ENCODE measurements at regions not wholly inside any gene's neighbourhood (a gene's known extent, or its start where the extent isn't known, plus 50 kb on each side); places are given as distances from the start of the nearest gene placed in this dataset.

DNA sequence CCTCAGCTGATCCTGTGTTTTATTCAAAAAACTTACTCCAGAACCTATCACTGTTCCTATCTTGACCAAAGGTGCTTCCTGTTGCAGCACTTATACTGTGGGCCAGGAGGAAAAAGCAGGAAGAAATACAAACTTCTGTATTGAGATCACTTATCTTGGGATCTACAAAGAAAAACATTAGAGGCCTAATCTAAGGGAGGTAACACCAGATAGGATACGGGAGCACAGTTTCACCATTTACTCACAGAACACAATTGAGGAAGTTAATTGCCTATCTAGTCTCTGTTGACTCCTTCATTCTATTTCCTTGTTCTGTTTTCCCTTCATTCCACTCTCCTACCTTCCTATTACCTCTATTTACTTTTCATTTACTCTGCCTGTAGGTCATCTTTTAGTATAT is 287.2 kb upstream of the LINC00305 start:
- DNase-seq: no peak
- Histone ChIP-seq H3K27me3 (no peaks in the 10 kb centered on the region), H3K4me1 (no peaks in the 10 kb centered on the region), H3K36me3 (replicated peaks in 1 of 2; ENCODE audit: insufficient read depth in 1 of 2, low read depth in 2 of 2) (no peaks in the 10 kb centered on the region), H3K4me3 (no peak overlapping the region), H3K27ac (no peak overlapping the region), H3K9me3 (no peaks in the 10 kb centered on the region)
- ATAC-seq: no peak
- intact Hi-C loops (cut with DNase I): no loop called here
- TF ChIP-seq, protein P1, sequence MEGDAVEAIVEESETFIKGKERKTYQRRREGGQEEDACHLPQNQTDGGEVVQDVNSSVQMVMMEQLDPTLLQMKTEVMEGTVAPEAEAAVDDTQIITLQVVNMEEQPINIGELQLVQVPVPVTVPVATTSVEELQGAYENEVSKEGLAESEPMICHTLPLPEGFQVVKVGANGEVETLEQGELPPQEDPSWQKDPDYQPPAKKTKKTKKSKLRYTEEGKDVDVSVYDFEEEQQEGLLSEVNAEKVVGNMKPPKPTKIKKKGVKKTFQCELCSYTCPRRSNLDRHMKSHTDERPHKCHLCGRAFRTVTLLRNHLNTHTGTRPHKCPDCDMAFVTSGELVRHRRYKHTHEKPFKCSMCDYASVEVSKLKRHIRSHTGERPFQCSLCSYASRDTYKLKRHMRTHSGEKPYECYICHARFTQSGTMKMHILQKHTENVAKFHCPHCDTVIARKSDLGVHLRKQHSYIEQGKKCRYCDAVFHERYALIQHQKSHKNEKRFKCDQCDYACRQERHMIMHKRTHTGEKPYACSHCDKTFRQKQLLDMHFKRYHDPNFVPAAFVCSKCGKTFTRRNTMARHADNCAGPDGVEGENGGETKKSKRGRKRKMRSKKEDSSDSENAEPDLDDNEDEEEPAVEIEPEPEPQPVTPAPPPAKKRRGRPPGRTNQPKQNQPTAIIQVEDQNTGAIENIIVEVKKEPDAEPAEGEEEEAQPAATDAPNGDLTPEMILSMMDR (IDR thresholded peaks at IDR 0.05): no peak
- no peak for TF ChIP-seq POLR2A (IDR thresholded peaks at IDR 0.05)
- 42 to 57% methylated on average over 1 of the region's 1 CpG for WGBS, 2 donors

DNA sequence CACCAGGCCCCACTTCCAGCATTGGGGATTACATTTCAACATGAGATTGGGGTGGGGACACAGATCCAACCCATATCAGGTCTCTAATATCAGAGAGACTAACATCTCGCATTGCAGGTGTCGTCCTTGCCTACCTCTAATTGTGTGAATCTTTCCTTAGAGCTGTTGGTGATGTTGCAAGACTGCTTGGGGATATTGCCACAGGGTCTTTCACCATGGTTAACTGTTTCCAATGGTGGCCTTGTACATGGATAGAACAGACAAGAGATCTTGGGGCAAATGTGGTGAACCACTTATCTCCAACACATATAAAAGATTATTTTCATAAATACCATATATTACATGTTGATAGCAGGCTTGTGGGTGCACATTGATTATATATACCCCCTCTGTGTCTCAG is 270.3 kb upstream of the LINC00305 start:
- WGBS, 2 donors: 54 to 71% methylated on average over 2 of the region's 2 CpGs
- Histone ChIP-seq H3K36me3 (replicated peaks in 1 of 2; ENCODE audit: insufficient read depth in 1 of 2, low read depth in 2 of 2) (no peaks in the 10 kb centered on the region), H3K9me3 (no peaks in the 10 kb centered on the region), H3K27me3 (no peaks in the 10 kb centered on the region), H3K27ac (no peak overlapping the region), H3K4me3 (no peak overlapping the region), H3K4me1 (no peaks in the 10 kb centered on the region)
- TF ChIP-seq, protein P1 (IDR thresholded peaks at IDR 0.05): no peak
- no peak for TF ChIP-seq POLR2A (IDR thresholded peaks at IDR 0.05)
- intact Hi-C loops (cut with DNase I): no loop called here
- ATAC-seq (no peak), DNase-seq (no peak)

DNA sequence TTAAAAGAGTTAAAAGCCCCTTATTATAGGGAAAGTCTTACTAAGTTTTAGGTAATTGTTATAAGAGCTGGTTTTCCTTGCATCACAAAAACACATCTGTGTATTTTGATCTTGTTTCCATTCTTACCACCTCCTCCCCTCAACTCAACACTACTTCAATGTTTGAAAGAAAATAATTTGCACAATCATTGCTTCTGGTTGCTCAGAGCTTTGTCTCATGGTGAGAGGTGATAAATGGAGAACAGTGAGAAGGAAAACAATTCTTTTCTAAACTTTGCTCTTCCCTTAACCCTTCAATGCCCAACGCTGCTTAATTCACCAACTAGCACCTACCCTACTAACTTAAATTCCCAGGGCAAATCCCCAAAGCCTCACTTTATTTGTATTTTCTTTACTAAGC is 268.1 kb upstream of the LINC00305 start:
- TF ChIP-seq, protein P1 (IDR thresholded peaks at IDR 0.05): no peak
- TF ChIP-seq POLR2A (IDR thresholded peaks at IDR 0.05): no peak
- H3K27ac ChIP-seq: no peak overlapping the region
- ATAC-seq (no peak), DNase-seq (no peak)
- no peaks in the 10 kb centered on the region for H3K9me3 ChIP-seq
- H3K36me3 ChIP-seq (replicated peaks in 1 of 2; ENCODE audit: insufficient read depth in 1 of 2, low read depth in 2 of 2): no peaks in the 10 kb centered on the region
- H3K4me3 ChIP-seq: no peak overlapping the region
- intact Hi-C loops (cut with DNase I): no loop called here
- 11 to 23% methylated on average over 1 of the region's 1 CpG for WGBS, 2 donors
- H3K27me3 ChIP-seq: no peaks in the 10 kb centered on the region
- no peaks in the 10 kb centered on the region for H3K4me1 ChIP-seq

DNA sequence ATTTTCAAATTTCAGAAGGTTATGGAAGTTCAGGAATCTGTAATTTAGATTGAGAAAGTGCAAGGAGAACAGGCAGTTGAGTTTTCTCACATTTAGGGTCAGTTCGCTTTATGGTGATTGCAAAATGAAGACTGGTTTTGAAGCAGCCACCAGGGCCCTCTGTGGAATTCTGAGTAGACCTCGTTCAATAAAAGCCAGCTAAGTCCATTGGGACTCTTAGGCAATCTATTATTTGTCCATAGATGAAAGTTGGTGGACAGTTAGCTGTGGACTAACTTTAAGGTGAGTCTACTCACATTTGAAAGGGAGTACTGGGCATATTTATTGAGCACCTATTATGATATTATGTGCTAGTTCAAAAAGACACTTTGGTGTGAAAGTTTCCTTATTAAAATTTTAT is 266.3 kb upstream of the LINC00305 start:
- H3K27me3 ChIP-seq: no peaks in the 10 kb centered on the region
- H3K36me3 ChIP-seq (replicated peaks in 1 of 2; ENCODE audit: insufficient read depth in 1 of 2, low read depth in 2 of 2): no peaks in the 10 kb centered on the region
- H3K27ac ChIP-seq: no peak overlapping the region
- no peak overlapping the region for H3K4me3 ChIP-seq
- H3K4me1 ChIP-seq: no peaks in the 10 kb centered on the region
- ATAC-seq (no peak), DNase-seq (no peak)
- intact Hi-C loops (cut with DNase I): no loop called here
- no peaks in the 10 kb centered on the region for H3K9me3 ChIP-seq
- TF ChIP-seq, protein P1 (IDR thresholded peaks at IDR 0.05): no peak
- TF ChIP-seq POLR2A (IDR thresholded peaks at IDR 0.05): no peak
- WGBS, 2 donors: 73% methylated on average over 2 of the region's 2 CpGs

DNA sequence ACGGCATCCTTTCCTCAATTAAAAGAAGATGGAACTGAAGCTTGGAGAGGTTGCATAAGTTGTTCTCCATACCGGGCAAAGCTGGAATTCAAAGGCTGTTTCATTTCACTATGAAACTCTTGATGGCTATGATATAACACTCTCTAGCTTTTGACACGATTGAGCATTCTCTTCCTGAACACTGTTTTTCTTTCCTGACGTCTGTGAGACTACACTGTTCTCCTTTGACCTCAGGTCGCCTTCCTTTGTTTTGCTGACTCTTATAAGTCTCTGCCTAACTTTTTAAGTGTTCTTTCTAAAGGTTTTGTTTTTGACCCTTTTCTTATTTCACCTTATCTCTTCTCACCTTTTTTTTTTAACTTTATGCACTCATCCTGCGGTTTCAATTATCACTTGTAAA is 261.8 kb upstream of the LINC00305 start:
- Histone ChIP-seq H3K4me1 (peaks cover 5% of the 10 kb centered on the region), H3K27ac (no peak overlapping the region), H3K9me3 (no peaks in the 10 kb centered on the region), H3K27me3 (no peaks in the 10 kb centered on the region), H3K4me3 (no peak overlapping the region), H3K36me3 (replicated peaks in 1 of 2; ENCODE audit: insufficient read depth in 1 of 2, low read depth in 2 of 2) (no peaks in the 10 kb centered on the region)
- TF ChIP-seq POLR2A (IDR thresholded peaks at IDR 0.05): no peak
- TF ChIP-seq, protein P1 (IDR thresholded peaks at IDR 0.05): no peak
- ATAC-seq (no peak), DNase-seq (no peak)
- intact Hi-C loops (cut with DNase I): no loop called here
- 52 to 59% methylated on average over 6 of the region's 6 CpGs for WGBS, 2 donors

All from body of pancreas (tissue), 4 donors.